Thyroid gland (tissue), 4 donors: ENCODE measurements at regions not wholly inside any gene's neighbourhood (a gene's known extent, or its start where the extent isn't known, plus 50 kb on each side); places are given as distances from the start of the nearest gene placed in this dataset.

Experiments
- DNase-seq, 2 donors: peaks; one replicate each; pipeline ENCODE4 v3.0.0-alpha.2; 2019
- H3K27ac ChIP-seq, 3 donors: fragments of 200-600 bp; sonication (generic); 1 replicate in 2 of 3; 2 replicates in 1 of 3; pipeline ENCODE4 v1.5.1; 2016 to 2019; ENCODE audit warnings: mild to moderate bottlenecking in 1 of 3, moderate library complexity in 1 of 3
- H3K27me3 ChIP-seq: fragments of 200-600 bp; sonication (generic); one replicate; pipeline ENCODE4 v1.5.1; 2019
- H3K36me3 ChIP-seq, 2 donors: fragments of 200-600 bp; sonication (generic); one replicate each; pipeline ENCODE4 v1.5.1; 2016 to 2019
- H3K4me1 ChIP-seq, 2 donors: fragments of 200-600 bp; sonication (generic); one replicate each; pipeline ENCODE4 v1.5.1; 2017 to 2019
- H3K4me3 ChIP-seq, 3 donors: fragments of 200-600 bp; sonication (generic); replicated peaks in 1 of 3; 1 replicate in 2 of 3; 2 replicates in 1 of 3; pipeline ENCODE4 v1.5.1; 2016; ENCODE audit warnings: mild to moderate bottlenecking in 1 of 3
- H3K9me3 ChIP-seq: fragments of 200-600 bp; sonication (generic); one replicate; pipeline ENCODE4 v1.5.1; 2017
- POLR2A ChIP-seq, 2 donors: fragments of 450-650 bp; IDR thresholded peaks; one replicate each; pipeline ENCODE4 v1.6.1; 2017; ENCODE audit warnings: antibody characterized with exemption in 2 of 2, mild to moderate bottlenecking in 2 of 2, moderate library complexity in 1 of 2
- WGBS, 2 donors: methylation state at CpG; one replicate each; pipeline ENCODE4 v1.1.5; 2017; 5-methylcytosine and 5-hydroxymethylcytosine counted together
- intact Hi-C: fragments of 100-400 bp; cut with DNase I; formaldehyde crosslinking; loops from one replicate; pipeline ENCODE4 v1.15.1; 2023
- TF ChIP-seq, protein P1 (sequence below), 6 experiments: fragments of 200-600 bp in 3 of 6; fragments of 450-650 bp in 3 of 6; sonication (generic) in 3 of 6; IDR thresholded peaks; one replicate each; pipeline ENCODE4 v1.5.1; 2016 to 2019; ENCODE audit warnings: antibody characterized with exemption in 6 of 6, mild to moderate bottlenecking in 2 of 6, inconsistent platforms in 1 of 6, moderate library complexity in 1 of 6

DNA sequence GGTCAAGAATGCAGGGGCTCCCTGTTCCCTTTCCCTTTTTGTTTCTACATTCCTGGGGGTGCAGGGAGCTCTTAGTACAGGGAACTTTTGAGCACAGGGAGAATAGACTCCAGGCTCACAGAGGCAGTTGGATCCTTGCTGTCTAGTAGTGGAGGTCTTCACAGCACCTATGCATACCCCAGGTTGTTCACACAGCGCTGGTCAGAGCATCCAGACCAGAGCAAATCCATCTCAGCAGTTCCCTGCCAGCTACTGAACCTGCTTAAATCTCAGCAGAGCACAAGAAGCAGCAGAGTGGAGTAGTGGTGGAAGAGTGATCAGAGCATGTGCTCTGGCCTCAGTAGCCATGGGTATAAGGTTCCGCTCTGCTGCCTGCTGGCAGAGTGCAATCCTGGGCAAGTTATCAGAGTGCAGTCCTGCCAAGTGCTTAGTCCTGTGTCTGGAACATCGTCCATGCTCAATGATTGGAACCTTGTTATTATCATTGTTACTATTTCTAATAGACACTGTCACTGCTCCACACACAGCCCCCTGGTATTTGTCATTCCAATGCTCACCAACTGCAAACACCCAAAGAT is 220.4 kb downstream of the CBLN1 start:
- H3K27me3 ChIP-seq = no peaks in the 10 kb centered on the region
- intact Hi-C loops = no loop called here
- H3K4me1 ChIP-seq = peaks cover 0 to 9% of the 10 kb centered on the region in 2 donors
- no peak for TF ChIP-seq POLR2A (IDR thresholded peaks at IDR 0.05)
- TF ChIP-seq, protein P1, sequence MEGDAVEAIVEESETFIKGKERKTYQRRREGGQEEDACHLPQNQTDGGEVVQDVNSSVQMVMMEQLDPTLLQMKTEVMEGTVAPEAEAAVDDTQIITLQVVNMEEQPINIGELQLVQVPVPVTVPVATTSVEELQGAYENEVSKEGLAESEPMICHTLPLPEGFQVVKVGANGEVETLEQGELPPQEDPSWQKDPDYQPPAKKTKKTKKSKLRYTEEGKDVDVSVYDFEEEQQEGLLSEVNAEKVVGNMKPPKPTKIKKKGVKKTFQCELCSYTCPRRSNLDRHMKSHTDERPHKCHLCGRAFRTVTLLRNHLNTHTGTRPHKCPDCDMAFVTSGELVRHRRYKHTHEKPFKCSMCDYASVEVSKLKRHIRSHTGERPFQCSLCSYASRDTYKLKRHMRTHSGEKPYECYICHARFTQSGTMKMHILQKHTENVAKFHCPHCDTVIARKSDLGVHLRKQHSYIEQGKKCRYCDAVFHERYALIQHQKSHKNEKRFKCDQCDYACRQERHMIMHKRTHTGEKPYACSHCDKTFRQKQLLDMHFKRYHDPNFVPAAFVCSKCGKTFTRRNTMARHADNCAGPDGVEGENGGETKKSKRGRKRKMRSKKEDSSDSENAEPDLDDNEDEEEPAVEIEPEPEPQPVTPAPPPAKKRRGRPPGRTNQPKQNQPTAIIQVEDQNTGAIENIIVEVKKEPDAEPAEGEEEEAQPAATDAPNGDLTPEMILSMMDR (IDR thresholded peaks at IDR 0.05) = no peak
- no peaks in the 10 kb centered on the region for H3K9me3 ChIP-seq
- no peak overlapping the region for H3K27ac ChIP-seq
- DNase-seq = peak; percentile 68 to 80
- H3K4me3 ChIP-seq = no peak overlapping the region
- WGBS, 2 donors = 12 to 30% methylated on average over 3 of the region's 3 CpGs
- H3K36me3 ChIP-seq = no peaks in the 10 kb centered on the region

GRCh38 chr16:49060728-49061127 is 220.9 kb downstream of the CBLN1 start:
- H3K27ac ChIP-seq = no peak overlapping the region
- H3K4me3 ChIP-seq = no peak overlapping the region
- H3K27me3 ChIP-seq = no peaks in the 10 kb centered on the region
- H3K9me3 ChIP-seq = no peaks in the 10 kb centered on the region
- intact Hi-C loops = no loop called here
- DNase-seq = no peak
- H3K36me3 ChIP-seq = no peaks in the 10 kb centered on the region
- peaks cover 0 to 9% of the 10 kb centered on the region in 2 donors for H3K4me1 ChIP-seq
- WGBS, 2 donors = 46 to 58% methylated on average over 2 of the region's 2 CpGs
- TF ChIP-seq POLR2A (IDR thresholded peaks at IDR 0.05) = no peak
- TF ChIP-seq, protein P1 (IDR thresholded peaks at IDR 0.05) = no peak

GRCh38 chr16:49058382-49058781 is 223.3 kb downstream of the CBLN1 start:
- peaks cover 0 to 9% of the 10 kb centered on the region in 2 donors for H3K4me1 ChIP-seq
- intact Hi-C loops = no loop called here
- no peaks in the 10 kb centered on the region for H3K36me3 ChIP-seq
- H3K4me3 ChIP-seq = no peak overlapping the region
- TF ChIP-seq, protein P1 (IDR thresholded peaks at IDR 0.05) = no peak
- TF ChIP-seq POLR2A (IDR thresholded peaks at IDR 0.05) = no peak
- H3K27me3 ChIP-seq = no peaks in the 10 kb centered on the region
- DNase-seq = no peak
- no peak overlapping the region for H3K27ac ChIP-seq
- H3K9me3 ChIP-seq = no peaks in the 10 kb centered on the region
- 90 to 93% methylated on average over 2 of the region's 2 CpGs for WGBS, 2 donors

- TF ChIP-seq, protein P1 (IDR thresholded peaks at IDR 0.05) = no peak
- no peak for TF ChIP-seq POLR2A (IDR thresholded peaks at IDR 0.05)
- DNase-seq = no peak
- intact Hi-C loops = no loop called here
- Histone ChIP-seq H3K4me3 (no peak overlapping the region), H3K27me3 (no peaks in the 10 kb centered on the region), H3K36me3 (no peaks in the 10 kb centered on the region), H3K27ac (no peak overlapping the region), H3K9me3 (no peaks in the 10 kb centered on the region), H3K4me1 (peaks cover 0 to 9% of the 10 kb centered on the region in 2 donors)
- 75 to 88% methylated on average over 4 of the region's 4 CpGs for WGBS, 2 donors
These were observed 223.7 kb downstream of the CBLN1 start for GRCh38 chr16:49057936-49058335.

DNA sequence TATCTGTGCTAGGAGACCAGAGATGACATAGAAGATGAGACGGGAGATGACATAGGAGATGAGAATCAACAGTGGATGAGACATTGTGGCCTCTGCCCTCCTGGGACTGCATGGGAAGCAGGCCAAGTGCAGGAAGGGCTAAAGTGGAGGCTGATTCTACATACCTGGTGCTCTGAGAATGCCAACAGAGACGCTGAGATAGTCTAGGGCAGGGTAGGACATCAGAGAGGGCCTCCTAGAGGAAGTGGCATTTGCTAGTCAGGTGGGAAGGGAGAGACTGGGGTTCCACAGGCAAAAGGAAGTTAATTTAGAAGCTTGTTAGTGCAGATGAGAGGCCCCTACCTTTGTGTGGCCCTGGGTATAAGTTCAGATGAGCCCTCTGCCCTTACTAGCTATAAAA is 224.2 kb downstream of the CBLN1 start:
- intact Hi-C loops = no loop called here
- no peaks in the 10 kb centered on the region for H3K27me3 ChIP-seq
- no peak overlapping the region for H3K27ac ChIP-seq
- no peaks in the 10 kb centered on the region for H3K36me3 ChIP-seq
- no peaks in the 10 kb centered on the region for H3K9me3 ChIP-seq
- H3K4me3 ChIP-seq = no peak overlapping the region
- DNase-seq = no peak
- H3K4me1 ChIP-seq = peaks cover 0 to 9% of the 10 kb centered on the region in 2 donors
- 69 to 88% methylated on average over 2 of the region's 2 CpGs for WGBS, 2 donors
- no peak for TF ChIP-seq POLR2A (IDR thresholded peaks at IDR 0.05)
- TF ChIP-seq, protein P1 (IDR thresholded peaks at IDR 0.05) = no peak
